ENCODE measurements at regions not wholly inside any gene's neighbourhood (a gene's known extent, or its start where the extent isn't known, plus 50 kb on each side); places are given as distances from the start of the nearest gene placed in this dataset.

DNA sequence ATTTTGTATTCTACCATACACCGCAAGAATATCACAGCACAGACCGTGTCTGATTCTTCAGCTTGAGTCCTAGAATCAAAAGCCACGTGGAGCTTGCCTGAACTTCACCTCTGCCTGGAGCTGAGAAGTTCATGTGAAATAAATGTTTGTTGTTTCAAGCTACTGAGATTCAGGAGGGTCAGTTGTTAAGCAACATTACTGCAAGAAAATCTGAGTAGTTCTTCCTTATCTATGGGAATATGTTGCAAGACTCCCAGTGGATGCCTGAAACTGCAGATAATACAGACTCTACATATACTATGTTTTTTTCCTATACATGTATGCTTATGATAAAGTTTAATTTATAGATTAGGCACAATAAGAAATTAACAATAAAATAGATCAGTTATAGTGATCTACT lies 995.3 kb downstream of the TBC1D22A start:
- DNase-seq (ENCODE audit: low spot score): no peak
- TF ChIP-seq, protein P1, sequence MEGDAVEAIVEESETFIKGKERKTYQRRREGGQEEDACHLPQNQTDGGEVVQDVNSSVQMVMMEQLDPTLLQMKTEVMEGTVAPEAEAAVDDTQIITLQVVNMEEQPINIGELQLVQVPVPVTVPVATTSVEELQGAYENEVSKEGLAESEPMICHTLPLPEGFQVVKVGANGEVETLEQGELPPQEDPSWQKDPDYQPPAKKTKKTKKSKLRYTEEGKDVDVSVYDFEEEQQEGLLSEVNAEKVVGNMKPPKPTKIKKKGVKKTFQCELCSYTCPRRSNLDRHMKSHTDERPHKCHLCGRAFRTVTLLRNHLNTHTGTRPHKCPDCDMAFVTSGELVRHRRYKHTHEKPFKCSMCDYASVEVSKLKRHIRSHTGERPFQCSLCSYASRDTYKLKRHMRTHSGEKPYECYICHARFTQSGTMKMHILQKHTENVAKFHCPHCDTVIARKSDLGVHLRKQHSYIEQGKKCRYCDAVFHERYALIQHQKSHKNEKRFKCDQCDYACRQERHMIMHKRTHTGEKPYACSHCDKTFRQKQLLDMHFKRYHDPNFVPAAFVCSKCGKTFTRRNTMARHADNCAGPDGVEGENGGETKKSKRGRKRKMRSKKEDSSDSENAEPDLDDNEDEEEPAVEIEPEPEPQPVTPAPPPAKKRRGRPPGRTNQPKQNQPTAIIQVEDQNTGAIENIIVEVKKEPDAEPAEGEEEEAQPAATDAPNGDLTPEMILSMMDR (IDR thresholded peaks at IDR 0.05; ENCODE audit: extremely low read depth, missing control alignments): no peak

DNA sequence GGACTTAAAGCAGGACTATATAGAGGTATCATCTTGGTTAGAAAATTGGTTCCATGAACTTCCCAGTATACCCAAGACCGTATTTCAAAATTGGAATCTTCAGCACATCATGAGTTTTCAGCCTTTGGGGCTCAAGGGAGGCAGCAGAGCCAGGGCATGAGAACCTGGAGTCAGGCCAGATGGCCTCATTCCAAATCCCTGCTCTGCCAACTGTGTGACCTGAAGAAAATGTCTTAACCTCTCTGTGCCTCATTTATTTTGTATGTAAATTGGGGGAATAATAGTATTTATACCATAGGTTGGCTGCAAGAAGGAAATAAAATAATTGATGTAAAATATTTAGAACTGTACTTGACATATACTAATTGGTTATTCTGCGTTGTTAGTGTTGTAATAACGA lies 987.6 kb downstream of the TBC1D22A start:
- DNase-seq (ENCODE audit: low spot score): no peak
- TF ChIP-seq, protein P1 (IDR thresholded peaks at IDR 0.05; ENCODE audit: extremely low read depth, missing control alignments): no peak

- TF ChIP-seq, protein P1 (IDR thresholded peaks at IDR 0.05; ENCODE audit: extremely low read depth, missing control alignments): no peak
- no peak for DNase-seq (ENCODE audit: low spot score)
Observed at GRCh38 chr22:47748957-47749356, 986.5 kb downstream of the TBC1D22A start.

- DNase-seq (ENCODE audit: low spot score): no peak
- TF ChIP-seq, protein P1 (IDR thresholded peaks at IDR 0.05; ENCODE audit: extremely low read depth, missing control alignments): no peak
Observed at GRCh38 chr22:47748271-47748670, 985.8 kb downstream of the TBC1D22A start.

GRCh38 chr22:47740109-47740805 lies 977.8 kb downstream of the TBC1D22A start:
- no peak for DNase-seq (ENCODE audit: low spot score)
- TF ChIP-seq, protein P1 (IDR thresholded peaks at IDR 0.05; ENCODE audit: extremely low read depth, missing control alignments): no peak

DNA sequence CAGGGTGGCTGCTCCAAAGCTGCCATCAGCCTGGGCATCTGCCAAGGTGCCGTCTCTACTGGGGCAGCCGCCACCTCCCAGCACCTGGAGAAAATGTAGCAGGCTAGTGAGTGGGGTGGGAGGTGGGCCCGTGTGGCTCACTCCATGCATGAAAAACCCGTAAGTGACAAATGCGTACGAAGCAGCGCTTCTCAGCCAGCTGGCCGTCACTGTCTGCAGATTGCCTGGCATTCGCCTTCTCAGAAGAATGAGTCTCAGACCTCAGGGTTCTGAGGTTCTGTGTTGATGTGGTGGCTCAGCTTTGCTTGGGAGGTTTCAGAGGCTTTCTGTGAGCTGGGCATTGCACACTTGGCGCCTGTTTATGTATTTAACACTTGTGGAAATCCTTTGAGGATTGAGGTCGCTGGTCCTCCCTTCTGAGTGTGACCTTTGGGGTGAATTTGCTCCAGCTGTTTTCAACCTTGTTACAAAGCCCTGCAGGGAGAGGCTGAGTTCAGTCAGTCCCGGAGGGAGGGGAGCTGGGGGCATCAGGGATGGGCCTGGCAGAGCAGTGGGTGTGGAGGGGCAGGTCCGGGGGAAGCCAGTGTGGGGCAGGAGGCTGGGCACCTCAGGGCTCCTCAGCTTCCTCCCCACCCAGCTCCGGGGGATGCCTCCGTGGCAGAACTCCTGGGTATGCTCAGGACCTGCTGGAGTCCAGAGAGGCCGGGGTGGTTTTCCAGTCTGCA lies 977.0 kb downstream of the TBC1D22A start:
- DNase-seq (ENCODE audit: low spot score): no peak
- TF ChIP-seq, protein P1 (IDR thresholded peaks at IDR 0.05; ENCODE audit: extremely low read depth, missing control alignments): no peak

- TF ChIP-seq, protein P1 (IDR thresholded peaks at IDR 0.05; ENCODE audit: extremely low read depth, missing control alignments): no peak
- no peak for DNase-seq (ENCODE audit: low spot score)
Observed at GRCh38 chr22:47738472-47739013, 976.1 kb downstream of the TBC1D22A start.

All from GM20000 (cell line).